ENCODE measurements at regions not wholly inside any gene's neighbourhood (a gene's known extent, or its start where the extent isn't known, plus 50 kb on each side); places are given as distances from the start of the nearest gene placed in this dataset.
"Not testable (repeated sequence)": the region's sequence is repeated elsewhere in the genome, so short reads cannot be mapped to it uniquely, and the experiment has no call there.

- TF ChIP-seq EZH2 (IDR thresholded peaks at IDR 0.05; ENCODE audit: borderline replicate concordance, low read length); CTCF (IDR thresholded peaks at IDR 0.05; ENCODE audit: low read length): not testable (repeated sequence)
These were observed 188.2 kb downstream of the ZNF92 start for GRCh38 chr7:65561786-65562372.
